Endothelial cell of umbilical vein (primary cell): ENCODE measurements at regions not wholly inside any gene's neighbourhood (a gene's known extent, or its start where the extent isn't known, plus 50 kb on each side); places are given as distances from the start of the nearest gene placed in this dataset.

Source experiments
- CTCF ChIP-seq, 2 donors: IDR thresholded peaks; 1 replicate in 1 of 2; 2 replicates in 1 of 2; pipeline ENCODE4 v1.5.1; 2011; ENCODE audit warnings: low read length in 2 of 2, mild to moderate bottlenecking in 2 of 2, moderate library complexity in 2 of 2, control low read depth in 1 of 2, inconsistent platforms in 1 of 2, low read depth in 1 of 2; ENCODE audit not compliant: insufficient read depth in 1 of 2; ENCODE audit errors: extremely low read depth in 1 of 2
- EZH2 ChIP-seq: IDR thresholded peaks from 2 replicates; pipeline ENCODE4 v1.6.1; 2012; ENCODE audit warnings: borderline replicate concordance, low read depth, mild to moderate bottlenecking, moderate library complexity, low read length, inconsistent platforms; ENCODE audit not compliant: severe bottlenecking
- FOS ChIP-seq: IDR thresholded peaks from 2 replicates; pipeline ENCODE4 v1.6.1; 2011; ENCODE audit warnings: mild to moderate bottlenecking, low read length, moderate library complexity, borderline replicate concordance; ENCODE audit not compliant: insufficient read depth
- GATA2 ChIP-seq: IDR thresholded peaks from 2 replicates; pipeline ENCODE4 v1.7.0; 2011; ENCODE audit warnings: low read depth, mild to moderate bottlenecking, moderate library complexity, mixed read lengths, low read length; ENCODE audit not compliant: insufficient read length, insufficient read depth
- JUN ChIP-seq: IDR thresholded peaks from 2 replicates; pipeline ENCODE4 v1.6.1; 2011; ENCODE audit warnings: borderline replicate concordance, low read depth; ENCODE audit not compliant: insufficient read length, insufficient read depth
- MAX ChIP-seq: IDR thresholded peaks from 2 replicates; pipeline ENCODE4 v1.6.1; 2011; ENCODE audit not compliant: insufficient read depth, insufficient read length
- MYC ChIP-seq: IDR thresholded peaks from one replicate; pipeline ENCODE4 v1.6.1; 2011; ENCODE audit warnings: mild to moderate bottlenecking, low read depth, low read length
- POLR2A ChIP-seq: IDR thresholded peaks from 2 replicates; pipeline ENCODE4 v1.6.1; 2012; ENCODE audit warnings: low read depth, mild to moderate bottlenecking, control low read depth, low read length
- POLR2AphosphoS5 ChIP-seq: IDR thresholded peaks from 2 replicates; pipeline ENCODE4 v1.6.1; 2012; ENCODE audit warnings: low read depth, mild to moderate bottlenecking, control low read depth, low read length, moderate library complexity; ENCODE audit not compliant: insufficient read depth

- TF ChIP-seq CTCF (IDR thresholded peaks at IDR 0.05; ENCODE audit: extremely low read depth in 1 of 2, insufficient read depth in 1 of 2, low read depth in 1 of 2, low read length in 2 of 2) (no peak), POLR2A (no peak), MYC (no peak), POLR2AphosphoS5 (no peak), JUN (no peak), EZH2 (no peak), GATA2 (no peak), MAX (no peak), FOS (no peak)
These were observed 141.5 kb upstream of the MTAP start for GRCh38 chr9:21660976-21661375.
